ENCODE measurements at regions not wholly inside any gene's neighbourhood (a gene's known extent, or its start where the extent isn't known, plus 50 kb on each side); places are given as distances from the start of the nearest gene placed in this dataset.

- Mint-ChIP-seq H3K4me1 (no peaks in the 10 kb centered on the region), H3K9me3 (no peaks in the 10 kb centered on the region), H3K27me3 (peaks cover 5% of the 10 kb centered on the region), H3K36me3 (no peaks in the 10 kb centered on the region), H3K4me3 (no peak overlapping the region), H3K27ac (no peak overlapping the region)
- DNase-seq, result no peak
Observed at GRCh38 chr1:217078078-217078690, 355.0 kb upstream of the ESRRG start.

- no peaks in the 10 kb centered on the region for H3K4me1 Mint-ChIP-seq
- no peak overlapping the region for H3K4me3 Mint-ChIP-seq
- no peaks in the 10 kb centered on the region for H3K36me3 Mint-ChIP-seq
- H3K27me3 Mint-ChIP-seq, result peaks cover 1% of the 10 kb centered on the region
- no peaks in the 10 kb centered on the region for H3K9me3 Mint-ChIP-seq
- no peak for DNase-seq
- H3K27ac Mint-ChIP-seq, result no peak overlapping the region
Observed at GRCh38 chr1:217077426-217077825, 354.2 kb upstream of the ESRRG start.

GRCh38 chr1:217076902-217077301, 353.7 kb upstream of the ESRRG start:
- H3K27me3 Mint-ChIP-seq, result no peaks in the 10 kb centered on the region
- H3K4me1 Mint-ChIP-seq, result no peaks in the 10 kb centered on the region
- H3K4me3 Mint-ChIP-seq, result no peak overlapping the region
- no peaks in the 10 kb centered on the region for H3K9me3 Mint-ChIP-seq
- no peak overlapping the region for H3K27ac Mint-ChIP-seq
- H3K36me3 Mint-ChIP-seq, result no peaks in the 10 kb centered on the region
- no peak for DNase-seq

- H3K4me1 Mint-ChIP-seq, result no peaks in the 10 kb centered on the region
- H3K27me3 Mint-ChIP-seq, result peaks cover 5% of the 10 kb centered on the region
- no peaks in the 10 kb centered on the region for H3K36me3 Mint-ChIP-seq
- no peak overlapping the region for H3K27ac Mint-ChIP-seq
- no peak for DNase-seq
- H3K9me3 Mint-ChIP-seq, result no peaks in the 10 kb centered on the region
- no peak overlapping the region for H3K4me3 Mint-ChIP-seq
Observed at GRCh38 chr1:217072926-217073325, 349.7 kb upstream of the ESRRG start.

- Mint-ChIP-seq H3K9me3 (no peaks in the 10 kb centered on the region), H3K4me3 (no peak overlapping the region), H3K27ac (no peak overlapping the region), H3K4me1 (no peaks in the 10 kb centered on the region), H3K36me3 (no peaks in the 10 kb centered on the region), H3K27me3 (peaks cover 5% of the 10 kb centered on the region)
- no peak for DNase-seq
Observed at GRCh38 chr1:217067642-217068041, 344.4 kb upstream of the ESRRG start.

- Mint-ChIP-seq H3K4me1 (no peaks in the 10 kb centered on the region), H3K27me3 (peaks cover 5% of the 10 kb centered on the region), H3K4me3 (no peak overlapping the region), H3K9me3 (no peaks in the 10 kb centered on the region), H3K27ac (no peak overlapping the region), H3K36me3 (no peaks in the 10 kb centered on the region)
- no peak for DNase-seq
Observed at GRCh38 chr1:217066794-217067193, 343.6 kb upstream of the ESRRG start.

- no peak for DNase-seq
- no peaks in the 10 kb centered on the region for H3K9me3 Mint-ChIP-seq
- no peaks in the 10 kb centered on the region for H3K36me3 Mint-ChIP-seq
- no peak overlapping the region for H3K27ac Mint-ChIP-seq
- no peaks in the 10 kb centered on the region for H3K4me1 Mint-ChIP-seq
- H3K27me3 Mint-ChIP-seq, result no peaks in the 10 kb centered on the region
- no peak overlapping the region for H3K4me3 Mint-ChIP-seq
Observed at GRCh38 chr1:217063172-217063908, 340.1 kb upstream of the ESRRG start.

GRCh38 chr1:217062586-217062985, 339.4 kb upstream of the ESRRG start:
- Mint-ChIP-seq H3K36me3 (no peaks in the 10 kb centered on the region), H3K9me3 (no peaks in the 10 kb centered on the region), H3K27me3 (no peaks in the 10 kb centered on the region), H3K27ac (no peak overlapping the region), H3K4me3 (no peak overlapping the region), H3K4me1 (no peaks in the 10 kb centered on the region)
- DNase-seq, result no peak

GRCh38 chr1:217059401-217059800, 336.2 kb upstream of the ESRRG start:
- H3K9me3 Mint-ChIP-seq, result no peaks in the 10 kb centered on the region

GRCh38 chr1:217053676-217054075, 330.4 kb upstream of the ESRRG start:
- Mint-ChIP-seq H3K27ac (no peak overlapping the region), H3K4me1 (no peaks in the 10 kb centered on the region), H3K4me3 (no peak overlapping the region), H3K36me3 (no peaks in the 10 kb centered on the region), H3K9me3 (no peaks in the 10 kb centered on the region), H3K27me3 (no peaks in the 10 kb centered on the region)
- no peak for DNase-seq

More at GRCh38 chr1:217059401-217059800, 336.2 kb upstream of the ESRRG start:
- H3K27ac Mint-ChIP-seq, result no peak overlapping the region
- no peaks in the 10 kb centered on the region for H3K27me3 Mint-ChIP-seq
- H3K4me1 Mint-ChIP-seq, result no peaks in the 10 kb centered on the region
- no peaks in the 10 kb centered on the region for H3K36me3 Mint-ChIP-seq
- DNase-seq, result no peak
- no peak overlapping the region for H3K4me3 Mint-ChIP-seq

GRCh38 chr1:217052626-217053025, 329.4 kb upstream of the ESRRG start:
- no peaks in the 10 kb centered on the region for H3K36me3 Mint-ChIP-seq
- H3K27me3 Mint-ChIP-seq, result no peaks in the 10 kb centered on the region
- DNase-seq, result no peak
- H3K4me3 Mint-ChIP-seq, result no peak overlapping the region
- H3K27ac Mint-ChIP-seq, result no peak overlapping the region
- H3K9me3 Mint-ChIP-seq, result no peaks in the 10 kb centered on the region
- no peaks in the 10 kb centered on the region for H3K4me1 Mint-ChIP-seq

GRCh38 chr1:217052196-217052595, 329.0 kb upstream of the ESRRG start:
- H3K36me3 Mint-ChIP-seq, result no peaks in the 10 kb centered on the region
- no peaks in the 10 kb centered on the region for H3K4me1 Mint-ChIP-seq
- DNase-seq, result no peak
- no peaks in the 10 kb centered on the region for H3K9me3 Mint-ChIP-seq
- no peak overlapping the region for H3K27ac Mint-ChIP-seq
- H3K27me3 Mint-ChIP-seq, result no peaks in the 10 kb centered on the region
- H3K4me3 Mint-ChIP-seq, result no peak overlapping the region

- no peaks in the 10 kb centered on the region for H3K4me1 Mint-ChIP-seq
- no peak for DNase-seq
- no peaks in the 10 kb centered on the region for H3K36me3 Mint-ChIP-seq
- H3K27me3 Mint-ChIP-seq, result no peaks in the 10 kb centered on the region
- no peak overlapping the region for H3K27ac Mint-ChIP-seq
- H3K4me3 Mint-ChIP-seq, result no peak overlapping the region
- no peaks in the 10 kb centered on the region for H3K9me3 Mint-ChIP-seq
Observed at GRCh38 chr1:217049721-217050120, 326.5 kb upstream of the ESRRG start.

- Mint-ChIP-seq H3K36me3 (no peaks in the 10 kb centered on the region), H3K4me1 (no peaks in the 10 kb centered on the region), H3K27ac (no peak overlapping the region), H3K27me3 (no peaks in the 10 kb centered on the region), H3K9me3 (no peaks in the 10 kb centered on the region), H3K4me3 (no peak overlapping the region)
- DNase-seq, result no peak
Observed at GRCh38 chr1:217049081-217049480, 325.9 kb upstream of the ESRRG start.

GRCh38 chr1:217048104-217048707, 325.0 kb upstream of the ESRRG start:
- DNase-seq, result no peak
- no peak overlapping the region for H3K27ac Mint-ChIP-seq
- no peaks in the 10 kb centered on the region for H3K4me1 Mint-ChIP-seq
- H3K27me3 Mint-ChIP-seq, result no peaks in the 10 kb centered on the region
- no peaks in the 10 kb centered on the region for H3K9me3 Mint-ChIP-seq
- no peak overlapping the region for H3K4me3 Mint-ChIP-seq
- no peaks in the 10 kb centered on the region for H3K36me3 Mint-ChIP-seq
